ENCODE measurements at regions not wholly inside any gene's neighbourhood (a gene's known extent, or its start where the extent isn't known, plus 50 kb on each side); places are given as distances from the start of the nearest gene placed in this dataset.

- TF ChIP-seq POLR2A (IDR thresholded peaks at IDR 0.05) (no peak), EP300 (IDR thresholded peaks at IDR 0.05) (no peak), CTCF (IDR thresholded peaks at IDR 0.05) (no peak)
- H3K9me3 ChIP-seq = no peaks in the 10 kb centered on the region
- no peak for DNase-seq
- H3K27me3 ChIP-seq = no peaks in the 10 kb centered on the region
- no peak overlapping the region for H3K4me3 ChIP-seq
- intact Hi-C loops (cut with DNase I) = no loop called here
- H3K36me3 ChIP-seq = no peaks in the 10 kb centered on the region
- H3K27ac ChIP-seq = no peak overlapping the region
- no peaks in the 10 kb centered on the region for H3K4me1 ChIP-seq (ENCODE audit: insufficient read depth)
Measured at GRCh38 chr4:24218566-24218965, 328.7 kb upstream of the PPARGC1A start.

- Histone ChIP-seq H3K27ac (no peak overlapping the region), H3K9me3 (no peaks in the 10 kb centered on the region), H3K4me3 (no peak overlapping the region), H3K36me3 (no peaks in the 10 kb centered on the region), H3K4me1 (ENCODE audit: insufficient read depth) (peaks cover 2% of the 10 kb centered on the region), H3K27me3 (no peaks in the 10 kb centered on the region)
- DNase-seq = no peak
- intact Hi-C loops (cut with DNase I) = no loop called here
- TF ChIP-seq CTCF (IDR thresholded peaks at IDR 0.05) (no peak), POLR2A (IDR thresholded peaks at IDR 0.05) (no peak), EP300 (IDR thresholded peaks at IDR 0.05) (no peak)
- WGBS, 3 donors = 79 to 85% (median 83%) methylated on average over 3 of the region's 3 CpGs
Measured at GRCh38 chr4:24214796-24215195, 324.9 kb upstream of the PPARGC1A start.

- 75 to 81% (median 76%) methylated on average over 5 of the region's 5 CpGs for WGBS, 3 donors
- no peak for TF ChIP-seq POLR2A (IDR thresholded peaks at IDR 0.05)
- no peak for TF ChIP-seq CTCF (IDR thresholded peaks at IDR 0.05)
- no peak for TF ChIP-seq EP300 (IDR thresholded peaks at IDR 0.05)
- H3K9me3 ChIP-seq = no peaks in the 10 kb centered on the region
- DNase-seq = no peak
- peaks cover 2% of the 10 kb centered on the region for H3K4me1 ChIP-seq (ENCODE audit: insufficient read depth)
- no peak overlapping the region for H3K4me3 ChIP-seq
- no peaks in the 10 kb centered on the region for H3K27me3 ChIP-seq
- no peak overlapping the region for H3K27ac ChIP-seq
- intact Hi-C loops (cut with DNase I) = no loop called here
- no peaks in the 10 kb centered on the region for H3K36me3 ChIP-seq
Measured at GRCh38 chr4:24213961-24214360, 324.1 kb upstream of the PPARGC1A start.

GRCh38 chr4:24212642-24213041, 322.8 kb upstream of the PPARGC1A start:
- no peaks in the 10 kb centered on the region for H3K27me3 ChIP-seq
- DNase-seq = no peak
- no peaks in the 10 kb centered on the region for H3K36me3 ChIP-seq
- intact Hi-C loops (cut with DNase I) = no loop called here
- no peak for TF ChIP-seq CTCF (IDR thresholded peaks at IDR 0.05)
- TF ChIP-seq POLR2A (IDR thresholded peaks at IDR 0.05) = no peak
- no peak for TF ChIP-seq EP300 (IDR thresholded peaks at IDR 0.05)
- H3K9me3 ChIP-seq = no peaks in the 10 kb centered on the region
- peaks cover 2% of the 10 kb centered on the region for H3K4me1 ChIP-seq (ENCODE audit: insufficient read depth)
- H3K27ac ChIP-seq = no peak overlapping the region
- 87 to 94% (median 92%) methylated on average over 4 of the region's 4 CpGs for WGBS, 3 donors
- H3K4me3 ChIP-seq = no peak overlapping the region

- WGBS, 3 donors = 87 to 90% (median 87%) methylated on average over 10 of the region's 10 CpGs
- no peak overlapping the region for H3K4me3 ChIP-seq
- TF ChIP-seq EP300 (IDR thresholded peaks at IDR 0.05) (no peak), CTCF (IDR thresholded peaks at IDR 0.05) (no peak), POLR2A (IDR thresholded peaks at IDR 0.05) (no peak)
- H3K27ac ChIP-seq = no peak overlapping the region
- intact Hi-C loops (cut with DNase I) = no loop called here
- H3K36me3 ChIP-seq = no peaks in the 10 kb centered on the region
- H3K4me1 ChIP-seq (ENCODE audit: insufficient read depth) = peaks cover 2% of the 10 kb centered on the region
- H3K9me3 ChIP-seq = no peaks in the 10 kb centered on the region
- H3K27me3 ChIP-seq = no peaks in the 10 kb centered on the region
- DNase-seq = no peak
Measured at GRCh38 chr4:24211856-24212255, 322.0 kb upstream of the PPARGC1A start.

Measured in ovary (tissue), 7 donors.